HG03565 (cell line): ENCODE measurements at regions not wholly inside any gene's neighbourhood (a gene's known extent, or its start where the extent isn't known, plus 50 kb on each side); places are given as distances from the start of the nearest gene placed in this dataset.
"Not testable (repeated sequence)": the region's sequence is repeated elsewhere in the genome, so short reads cannot be mapped to it uniquely, and the experiment has no call there.

ENCODE experiments used
- ATAC-seq: cut with Tn5 transposase; IDR thresholded peaks from one replicate; pipeline ENCODE4 v1.9.1; 2021; ENCODE audit warnings: mild to moderate bottlenecking, moderate library complexity; ENCODE audit not compliant: unreplicated experiment

DNA sequence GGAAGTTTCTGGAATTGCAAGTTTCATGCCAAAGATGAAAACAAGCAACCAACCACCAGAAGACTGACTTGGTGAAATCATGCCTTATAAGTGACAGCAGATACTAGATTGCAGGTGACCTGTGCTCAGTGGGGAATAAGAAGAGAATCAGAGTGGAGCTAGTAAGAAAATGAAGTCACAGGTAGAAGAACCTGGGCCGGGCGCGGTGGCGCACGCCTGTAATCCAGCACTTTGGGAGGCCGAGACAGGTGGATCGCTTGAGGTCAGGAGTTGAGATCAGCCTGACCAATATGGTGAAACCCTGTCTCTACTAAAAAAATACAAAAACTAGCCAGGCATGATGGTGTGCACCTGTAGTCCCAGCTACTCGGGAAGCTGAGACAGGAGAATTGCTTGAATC, 251.7 kb upstream of the PODXL start:
- not testable (repeated sequence) for ATAC-seq

- no peak for ATAC-seq
These were observed 247.4 kb upstream of the PODXL start for GRCh38 chr7:131803816-131804215.

DNA sequence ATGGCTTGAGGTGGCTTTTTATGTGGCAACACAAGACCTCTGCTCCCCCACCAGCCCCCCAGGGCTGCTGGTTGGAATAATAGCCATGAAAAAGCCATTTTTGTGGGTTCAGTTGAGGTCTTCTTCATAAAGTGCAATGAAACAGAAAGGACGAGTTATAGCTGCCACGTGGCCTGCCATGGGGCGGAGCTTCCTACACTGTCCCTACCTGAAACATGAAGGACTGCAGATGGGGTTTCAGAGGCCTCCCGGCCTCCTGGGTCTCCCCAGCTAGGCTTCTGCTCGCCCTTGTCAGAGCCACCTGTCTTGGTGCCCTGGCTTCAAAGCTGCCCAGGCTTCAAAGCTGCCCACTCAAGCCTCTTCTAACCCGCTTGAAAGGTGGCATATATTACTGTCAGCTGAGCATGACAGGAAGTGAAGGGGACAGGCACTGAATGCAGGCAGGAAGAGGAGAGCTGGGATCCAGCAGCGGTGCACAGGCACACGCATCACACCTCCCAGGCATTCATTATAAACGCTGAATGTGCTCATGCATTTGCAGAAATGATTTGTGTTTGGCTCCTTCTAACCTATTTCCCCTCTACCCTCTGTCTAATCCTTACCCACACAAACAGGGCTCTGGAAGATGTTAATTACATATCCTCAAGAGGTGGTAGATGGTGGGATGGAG, 245.9 kb upstream of the PODXL start:
- no peak for ATAC-seq

- no peak for ATAC-seq
These were observed 244.1 kb upstream of the PODXL start for GRCh38 chr7:131800531-131800930.

- no peak for ATAC-seq
These were observed 243.6 kb upstream of the PODXL start for GRCh38 chr7:131800008-131800407.

GRCh38 chr7:131797841-131798240, 241.4 kb upstream of the PODXL start:
- no peak for ATAC-seq

- no peak for ATAC-seq
These were observed 239.0 kb upstream of the PODXL start for GRCh38 chr7:131795400-131795799.

DNA sequence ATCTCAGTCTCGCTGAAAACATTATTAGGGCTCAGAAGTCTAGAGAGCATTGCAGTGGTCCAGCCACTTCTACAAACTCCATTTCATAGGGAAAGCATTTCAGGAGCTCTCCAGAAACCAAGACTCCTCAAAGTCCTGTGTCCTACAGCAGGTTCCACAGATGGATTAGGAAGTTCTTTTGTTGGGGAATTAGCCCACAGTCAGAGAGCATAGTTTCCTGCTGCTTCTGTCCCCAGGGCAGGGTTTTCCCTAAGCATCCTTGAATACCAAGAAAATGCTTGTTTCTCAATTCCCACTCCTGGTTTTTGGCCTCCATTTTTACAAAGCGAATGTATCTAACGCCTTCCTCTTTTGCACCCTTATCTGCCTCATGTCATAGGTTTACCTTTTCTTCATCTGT, 235.9 kb upstream of the PODXL start:
- no peak for ATAC-seq

GRCh38 chr7:131787101-131787500, 230.7 kb upstream of the PODXL start:
- no peak for ATAC-seq

DNA sequence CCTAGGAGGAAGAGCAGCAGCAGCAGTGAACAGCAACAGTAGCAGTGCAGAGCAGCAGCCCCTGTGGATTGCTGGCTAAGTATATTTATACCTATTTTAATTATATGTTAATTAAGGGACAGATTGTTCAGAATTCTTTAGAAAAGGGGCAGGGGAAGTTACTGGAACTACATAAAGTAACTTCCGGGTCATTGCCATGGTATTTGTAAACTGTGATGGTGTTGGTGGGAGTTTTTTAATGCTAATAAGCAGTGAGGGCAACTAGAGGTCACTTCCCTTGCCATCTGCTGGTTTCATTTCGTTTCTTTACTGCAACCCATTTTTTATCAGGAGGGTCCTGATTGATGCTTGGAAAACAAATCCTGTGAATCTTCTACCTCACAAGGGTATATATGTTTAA, 229.8 kb upstream of the PODXL start:
- no peak for ATAC-seq

GRCh38 chr7:131778601-131779000, 222.2 kb upstream of the PODXL start:
- no peak for ATAC-seq

DNA sequence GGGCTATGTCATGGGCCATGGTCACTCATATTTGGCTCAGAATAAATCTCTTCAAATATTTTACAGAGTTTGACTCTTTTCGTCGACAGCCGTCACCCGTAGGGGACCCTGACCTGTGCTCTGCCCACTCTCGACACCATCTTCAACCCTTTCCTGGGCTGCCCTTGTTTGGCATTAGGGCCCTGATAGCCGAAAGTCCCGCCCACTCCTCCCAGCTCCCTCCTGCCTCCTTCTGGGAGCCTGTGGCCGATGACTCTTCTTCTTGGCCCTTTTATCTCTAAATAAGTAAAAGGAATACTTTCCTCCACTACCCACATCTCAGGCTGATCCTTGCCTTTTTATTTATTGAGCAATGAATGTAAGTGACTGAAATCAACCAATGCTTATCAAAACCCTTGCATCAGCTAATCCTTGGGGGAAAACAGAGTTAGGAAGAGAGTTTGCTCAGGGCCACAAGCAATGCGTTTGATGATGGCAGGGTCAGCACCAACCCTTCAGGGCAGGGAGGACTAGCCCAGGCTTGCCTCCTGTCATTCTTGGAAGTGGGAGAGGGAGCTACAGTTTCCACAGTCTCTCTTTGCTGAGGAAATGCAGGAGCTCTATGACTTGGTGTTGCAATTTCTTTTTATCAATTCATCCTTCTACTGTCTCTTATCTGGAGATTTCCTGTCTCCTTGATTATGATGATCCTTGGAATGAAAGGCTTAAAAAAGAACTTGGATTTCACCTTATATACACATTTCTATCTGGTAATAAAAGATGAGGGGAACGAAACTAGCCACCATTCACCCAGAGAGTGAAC, 218.2 kb upstream of the PODXL start:
- no peak for ATAC-seq

DNA sequence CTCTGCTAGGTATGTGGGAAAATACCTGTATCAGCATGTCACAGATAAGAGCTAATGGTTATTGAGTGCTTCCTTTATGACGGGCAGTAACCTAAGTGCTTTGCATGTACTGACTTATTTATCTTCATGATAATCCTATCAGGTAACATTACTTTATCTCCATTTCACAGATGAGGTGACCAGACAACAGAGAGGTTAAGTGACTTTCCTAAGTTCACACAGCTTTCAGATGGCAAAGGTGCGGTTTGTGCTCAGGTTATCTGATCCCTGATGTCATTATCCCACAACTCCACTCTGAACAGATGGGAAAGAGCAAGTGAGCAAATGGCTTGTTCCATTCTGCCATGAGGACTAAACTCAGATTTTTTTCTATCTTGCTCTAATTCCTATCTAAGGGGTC, 217.0 kb upstream of the PODXL start:
- no peak for ATAC-seq

DNA sequence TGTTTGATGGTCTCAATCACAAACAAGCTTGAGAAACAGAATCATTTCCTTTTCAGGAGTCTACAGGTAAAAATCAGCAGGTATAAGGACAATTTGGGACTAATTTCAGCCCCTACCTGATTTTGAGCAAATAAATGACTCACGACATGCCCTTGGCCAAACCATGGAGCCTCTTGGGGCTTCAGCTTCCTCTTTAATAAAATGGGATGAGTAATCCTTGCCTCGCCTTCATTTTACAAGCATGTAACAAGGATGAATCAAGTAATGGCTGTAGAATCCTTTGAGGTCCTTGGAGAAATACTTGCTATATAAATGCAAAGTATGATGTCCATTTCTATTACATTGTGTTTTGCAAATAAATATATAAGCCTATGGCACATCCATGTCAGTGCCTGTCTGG, 212.8 kb upstream of the PODXL start:
- ATAC-seq, result no peak

- no peak for ATAC-seq
These were observed 211.2 kb upstream of the PODXL start for GRCh38 chr7:131767591-131767990.

DNA sequence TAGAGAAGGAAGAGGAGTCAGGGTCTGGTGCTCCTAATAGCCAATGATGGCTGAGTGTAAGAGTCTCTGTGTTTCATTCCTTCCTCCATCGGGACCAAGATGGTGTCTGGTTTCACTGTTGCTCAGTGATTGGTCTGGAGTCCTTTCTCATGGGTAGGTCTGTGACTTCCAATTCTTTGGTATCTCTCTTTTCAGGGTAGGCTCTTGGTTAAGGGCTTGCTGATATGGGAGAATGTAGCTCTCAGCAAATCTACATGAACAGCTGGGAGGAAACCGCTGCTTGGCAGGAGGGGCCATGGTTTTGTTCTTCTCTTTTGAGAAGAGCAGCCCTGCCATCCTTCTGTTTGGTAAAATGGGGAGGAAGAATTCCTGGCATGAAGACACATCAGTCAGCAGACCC, 209.1 kb upstream of the PODXL start:
- no peak for ATAC-seq

DNA sequence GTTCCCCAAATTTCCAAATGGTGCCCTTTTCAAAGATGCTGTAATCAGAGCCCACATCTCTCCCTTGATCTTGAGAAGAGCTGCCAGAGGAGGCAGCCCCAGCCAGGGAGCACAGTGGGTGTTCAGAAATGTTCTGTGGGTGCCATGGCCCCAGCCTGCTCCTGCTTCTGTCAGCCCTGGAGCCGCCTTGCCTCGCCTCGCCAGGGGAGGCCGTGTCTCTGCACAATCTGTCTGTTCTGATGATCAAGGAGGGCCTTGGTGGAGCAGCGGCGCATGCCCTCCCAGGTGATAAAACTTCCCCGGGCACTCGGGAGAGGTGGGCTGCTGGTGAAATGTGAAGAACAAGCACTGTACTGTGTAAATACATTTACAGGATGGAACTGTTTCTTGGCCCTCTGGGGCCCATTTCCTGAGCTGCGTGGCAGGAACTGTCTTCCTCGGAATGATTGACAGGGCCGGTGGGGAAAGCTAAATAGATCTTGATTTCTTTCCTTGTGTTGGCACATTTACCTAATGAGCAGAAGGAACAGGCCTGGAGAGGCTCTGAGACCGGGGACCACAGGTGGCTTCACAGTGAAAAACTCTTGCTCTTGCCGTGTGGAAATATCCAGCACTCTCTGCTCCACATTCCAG, 207.8 kb upstream of the PODXL start:
- ATAC-seq, result no peak

DNA sequence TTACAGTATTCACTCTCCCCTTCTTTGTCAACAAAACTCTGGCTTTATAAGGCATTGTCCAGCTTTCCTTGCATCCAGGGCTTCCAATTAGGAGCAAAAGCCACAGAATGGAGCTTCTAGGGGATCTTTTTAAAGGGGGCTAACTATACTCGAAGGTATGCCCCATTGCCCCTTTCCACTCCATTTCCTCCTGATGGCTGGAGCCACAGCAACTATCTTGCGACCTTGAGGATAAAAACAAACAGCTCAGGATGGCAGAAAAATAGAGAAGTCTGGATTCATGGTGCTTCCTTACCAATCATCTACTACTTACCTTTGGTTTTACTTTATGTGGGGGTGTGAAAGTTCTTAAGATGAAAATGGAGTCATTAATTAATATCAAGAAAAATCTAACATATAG, 206.3 kb upstream of the PODXL start:
- ATAC-seq, result no peak

GRCh38 chr7:131755801-131756200, 199.4 kb upstream of the PODXL start:
- not testable (repeated sequence) for ATAC-seq

DNA sequence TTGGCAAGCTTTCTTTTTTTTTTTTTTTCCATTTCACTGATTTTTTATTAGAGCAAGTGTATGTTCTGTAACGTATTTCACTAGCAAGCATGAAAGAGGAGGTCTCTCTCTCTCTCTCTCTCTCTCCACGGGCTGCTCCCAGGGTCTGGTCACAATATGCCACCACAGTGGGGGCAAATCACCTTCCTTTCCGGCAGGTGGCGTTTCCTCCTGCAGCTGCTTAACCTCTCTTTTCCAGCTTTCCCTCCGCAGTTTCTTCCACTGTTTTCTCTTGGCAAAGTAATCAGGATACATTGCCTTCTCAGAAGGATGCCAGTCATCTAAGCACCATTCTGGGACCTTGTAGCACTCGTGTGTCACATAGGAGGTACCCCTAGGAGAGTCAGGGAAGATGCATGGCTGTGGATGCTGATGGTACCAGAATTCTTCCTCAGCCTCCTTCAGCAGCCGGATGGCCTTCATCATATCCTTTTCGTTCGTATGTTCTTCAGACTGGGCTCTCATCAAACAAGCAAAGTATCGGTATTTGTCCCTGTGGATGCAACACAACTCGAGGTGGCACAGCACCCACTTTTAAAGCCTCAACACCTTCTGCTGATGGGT, 197.3 kb upstream of the PODXL start:
- no peak for ATAC-seq

GRCh38 chr7:131747658-131748232, 191.3 kb upstream of the PODXL start:
- ATAC-seq, result no peak
